Stomach (tissue), 8 donors: ENCODE measurements at regions not wholly inside any gene's neighbourhood (a gene's known extent, or its start where the extent isn't known, plus 50 kb on each side); places are given as distances from the start of the nearest gene placed in this dataset.
"Not testable (repeated sequence)": the region's sequence is repeated elsewhere in the genome, so short reads cannot be mapped to it uniquely, and the experiment has no call there.

Source experiments
- DNase-seq, 2 donors: peaks; one replicate each; pipeline versions ENCODE4 v3.0.0 to v3.0.0-alpha.2; 2013 to 2019
- H3K27ac ChIP-seq, 5 donors: fragments of 200-600 bp in 4 of 5; sonication (generic) in 4 of 5; one replicate each; pipeline ENCODE4 v1.5.1; 2013 to 2019; ENCODE audit warnings: mild to moderate bottlenecking in 1 of 5, moderate library complexity in 1 of 5
- H3K27me3 ChIP-seq, 3 donors: fragments of 200-600 bp; sonication (generic); one replicate each; pipeline ENCODE4 v1.5.1; 2017 to 2019; ENCODE audit warnings: mixed run types in 1 of 3
- H3K36me3 ChIP-seq, 4 donors: fragments of 200-600 bp; sonication (generic); 1 replicate in 3 of 4; 2 replicates in 1 of 4; pipeline ENCODE4 v1.5.1; 2016 to 2019
- H3K4me1 ChIP-seq, 4 donors: fragments of 200-600 bp; sonication (generic); one replicate each; pipeline ENCODE4 v1.5.1; 2016 to 2019
- H3K4me3 ChIP-seq, 4 donors: fragments of 200-600 bp; sonication (generic) in 3 of 4; one replicate each; pipeline ENCODE4 v1.5.1; 2016 to 2019; ENCODE audit warnings: mild to moderate bottlenecking in 1 of 4
- H3K9me3 ChIP-seq, 4 donors: fragments of 200-600 bp; sonication (generic); one replicate each; pipeline ENCODE4 v1.5.1; 2016 to 2019
- EP300 ChIP-seq: sonication (generic); formaldehyde crosslinking; IDR thresholded peaks from one replicate; pipeline ENCODE4 v1.6.1; 2017; ENCODE audit warnings: antibody characterized with exemption
- POLR2A ChIP-seq, 4 donors: fragments of 450-650 bp; IDR thresholded peaks; one replicate each; pipeline ENCODE4 v1.6.1; 2016; ENCODE audit warnings: antibody characterized with exemption in 4 of 4, control low read depth in 2 of 4, mild to moderate bottlenecking in 1 of 4, moderate library complexity in 1 of 4
- POLR2AphosphoS5 ChIP-seq, 3 donors: sonication (generic); formaldehyde crosslinking; IDR thresholded peaks; one replicate each; pipeline ENCODE4 v1.6.1; 2016; ENCODE audit warnings: antibody characterized with exemption in 3 of 3
- WGBS, 5 donors: extraction: QIAGEN DNeasy Blood & Tissue Kit in 3 of 5; methylation state at CpG; one replicate each; pipeline versions ENCODE4 v1.1.5 to v1.1.7; 2013 to 2018; 5-methylcytosine and 5-hydroxymethylcytosine counted together
- intact Hi-C: fragments of 100-400 bp; cut with DNase I; formaldehyde crosslinking; loops from one replicate; pipeline ENCODE4 v1.15.1; 2023; ENCODE audit warnings: low total_unique reads
- TF ChIP-seq, protein P1 (sequence below), 7 experiments: fragments of 450-650 bp in 4 of 7; fragments of 200-600 bp in 3 of 7; sonication (generic) in 3 of 7; IDR thresholded peaks; one replicate each; pipeline ENCODE4 v1.5.1; 2016 to 2019; ENCODE audit warnings: antibody characterized with exemption in 7 of 7, control low read depth in 2 of 7, mild to moderate bottlenecking in 1 of 7
- donor health status: healthy with polysubstance abuse.
- donor health status: Bipolar disorder and iron deficiency.
- donor health status: healthy.

DNA sequence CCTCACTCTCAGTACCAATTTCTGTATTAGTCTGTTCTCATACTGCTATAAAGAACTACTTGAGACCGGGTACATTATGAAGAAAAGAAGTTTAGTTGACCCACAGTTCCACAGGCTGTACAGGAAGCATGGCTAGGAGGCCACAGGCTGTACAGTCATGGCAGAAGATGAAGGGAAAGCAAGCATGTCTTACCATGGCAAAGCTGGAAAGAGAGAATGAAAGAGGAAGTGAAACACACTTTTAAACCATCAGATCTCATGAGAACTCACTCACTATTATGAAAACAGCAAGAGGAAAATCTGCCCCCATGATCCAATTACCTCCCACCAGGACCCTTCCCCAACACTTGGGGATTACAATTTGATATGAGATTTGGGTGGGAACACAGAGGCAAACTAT is 698.8 kb downstream of the CDH9 start:
- Histone ChIP-seq H3K9me3 (peaks cover 0 to 14% (median 0%) of the 10 kb centered on the region in 4 donors), H3K4me1 (no peaks in the 10 kb centered on the region), H3K4me3 (no peak overlapping the region), H3K36me3 (no peaks in the 10 kb centered on the region), H3K27me3 (no peaks in the 10 kb centered on the region), H3K27ac (no peak overlapping the region)
- TF ChIP-seq, protein P1, sequence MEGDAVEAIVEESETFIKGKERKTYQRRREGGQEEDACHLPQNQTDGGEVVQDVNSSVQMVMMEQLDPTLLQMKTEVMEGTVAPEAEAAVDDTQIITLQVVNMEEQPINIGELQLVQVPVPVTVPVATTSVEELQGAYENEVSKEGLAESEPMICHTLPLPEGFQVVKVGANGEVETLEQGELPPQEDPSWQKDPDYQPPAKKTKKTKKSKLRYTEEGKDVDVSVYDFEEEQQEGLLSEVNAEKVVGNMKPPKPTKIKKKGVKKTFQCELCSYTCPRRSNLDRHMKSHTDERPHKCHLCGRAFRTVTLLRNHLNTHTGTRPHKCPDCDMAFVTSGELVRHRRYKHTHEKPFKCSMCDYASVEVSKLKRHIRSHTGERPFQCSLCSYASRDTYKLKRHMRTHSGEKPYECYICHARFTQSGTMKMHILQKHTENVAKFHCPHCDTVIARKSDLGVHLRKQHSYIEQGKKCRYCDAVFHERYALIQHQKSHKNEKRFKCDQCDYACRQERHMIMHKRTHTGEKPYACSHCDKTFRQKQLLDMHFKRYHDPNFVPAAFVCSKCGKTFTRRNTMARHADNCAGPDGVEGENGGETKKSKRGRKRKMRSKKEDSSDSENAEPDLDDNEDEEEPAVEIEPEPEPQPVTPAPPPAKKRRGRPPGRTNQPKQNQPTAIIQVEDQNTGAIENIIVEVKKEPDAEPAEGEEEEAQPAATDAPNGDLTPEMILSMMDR (IDR thresholded peaks at IDR 0.05), result no peak
- TF ChIP-seq EP300 (no peak), POLR2A (IDR thresholded peaks at IDR 0.05) (no peak), POLR2AphosphoS5 (IDR thresholded peaks at IDR 0.05) (no peak)
- DNase-seq, result no peak
- WGBS, 5 donors, result 32 to 70% (median 47%) methylated on average over 1 of the region's 1 CpG
- intact Hi-C loops, result no loop called here

DNA sequence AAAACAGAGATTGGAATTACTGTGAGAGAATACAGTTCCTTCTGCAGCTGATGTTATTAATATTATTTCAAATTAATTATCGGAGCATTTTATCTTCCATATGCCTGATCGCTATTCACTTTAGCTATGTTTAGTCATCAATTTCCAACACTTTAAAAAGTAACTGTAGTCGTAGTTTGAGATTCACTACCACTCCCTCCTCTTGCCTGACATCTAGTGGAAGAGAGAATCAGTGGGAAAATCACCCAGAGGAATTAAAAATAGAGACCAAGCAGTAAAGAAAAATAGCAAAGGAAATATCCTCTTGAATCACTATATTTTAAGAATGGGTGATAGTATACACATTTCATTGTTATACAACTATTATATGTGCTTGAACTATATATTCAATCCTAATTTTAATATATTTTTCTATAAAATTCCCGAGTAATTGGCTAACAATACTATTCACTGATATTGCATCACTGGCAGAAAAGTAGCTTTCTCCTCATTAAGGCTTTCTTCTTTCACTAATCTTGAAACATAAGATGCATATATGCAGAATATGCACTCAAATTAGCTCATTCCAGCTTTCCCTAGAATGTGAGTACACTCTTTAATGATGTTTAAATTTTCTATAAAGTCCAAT is 708.7 kb downstream of the CDH9 start:
- no peak for TF ChIP-seq POLR2A (IDR thresholded peaks at IDR 0.05)
- no peak for TF ChIP-seq EP300
- TF ChIP-seq POLR2AphosphoS5 (IDR thresholded peaks at IDR 0.05), result no peak
- TF ChIP-seq, protein P1 (IDR thresholded peaks at IDR 0.05), result no peak
- 23 to 29% (median 26%) methylated on average over 4 of the region's 4 CpGs for WGBS, 5 donors
- no peaks in the 10 kb centered on the region for H3K4me1 ChIP-seq
- H3K36me3 ChIP-seq, result no peaks in the 10 kb centered on the region
- H3K27ac ChIP-seq, result no peak overlapping the region
- DNase-seq, result peak in 1 of 2 donors; percentile 20
- intact Hi-C loops, result no loop called here
- H3K4me3 ChIP-seq, result no peak overlapping the region
- H3K27me3 ChIP-seq, result no peaks in the 10 kb centered on the region
- peaks cover 0 to 16% (median 5%) of the 10 kb centered on the region in 4 donors for H3K9me3 ChIP-seq

DNA sequence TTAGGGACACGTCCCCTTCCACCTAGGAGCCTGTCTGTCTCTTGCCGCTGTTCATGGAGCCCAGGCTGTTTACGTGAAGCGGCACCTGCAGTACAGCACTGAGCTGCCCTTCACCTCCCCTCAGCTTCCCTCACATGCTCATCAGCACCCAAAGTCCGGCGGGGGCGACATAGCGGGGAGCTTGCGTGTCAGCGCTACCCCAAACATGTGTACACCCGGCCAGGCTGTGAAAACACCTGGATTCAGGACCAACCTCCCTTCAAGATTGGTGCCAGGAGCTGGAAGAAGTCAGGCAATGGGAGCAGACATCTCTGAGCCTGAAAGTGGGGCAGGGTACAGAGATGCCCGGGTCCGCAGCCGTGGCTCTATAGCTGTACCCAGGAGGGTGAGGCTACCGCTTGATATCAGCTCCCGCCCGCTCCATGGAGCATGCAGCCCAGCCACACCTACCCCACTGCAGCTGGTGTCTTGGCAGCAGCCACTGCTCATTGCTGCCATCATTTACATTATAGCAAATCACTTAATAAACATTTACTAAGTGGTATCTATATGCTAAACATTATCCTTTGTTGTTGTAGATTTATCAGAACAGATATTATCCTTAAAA is 712.1 kb downstream of the CDH9 start:
- intact Hi-C loops, result no loop called here
- Histone ChIP-seq H3K36me3 (no peaks in the 10 kb centered on the region), H3K27ac (no peak overlapping the region), H3K9me3 (peaks cover 0 to 26% (median 8%) of the 10 kb centered on the region in 4 donors), H3K27me3 (no peaks in the 10 kb centered on the region), H3K4me3 (no peak overlapping the region), H3K4me1 (no peaks in the 10 kb centered on the region)
- DNase-seq, result no peak
- TF ChIP-seq, protein P1 (IDR thresholded peaks at IDR 0.05), result no peak
- no peak for TF ChIP-seq POLR2A (IDR thresholded peaks at IDR 0.05)
- TF ChIP-seq EP300, result no peak
- TF ChIP-seq POLR2AphosphoS5 (IDR thresholded peaks at IDR 0.05), result no peak
- WGBS, 5 donors, result 89 to 93% (median 91%) methylated on average over 17 of the region's 17 CpGs

DNA sequence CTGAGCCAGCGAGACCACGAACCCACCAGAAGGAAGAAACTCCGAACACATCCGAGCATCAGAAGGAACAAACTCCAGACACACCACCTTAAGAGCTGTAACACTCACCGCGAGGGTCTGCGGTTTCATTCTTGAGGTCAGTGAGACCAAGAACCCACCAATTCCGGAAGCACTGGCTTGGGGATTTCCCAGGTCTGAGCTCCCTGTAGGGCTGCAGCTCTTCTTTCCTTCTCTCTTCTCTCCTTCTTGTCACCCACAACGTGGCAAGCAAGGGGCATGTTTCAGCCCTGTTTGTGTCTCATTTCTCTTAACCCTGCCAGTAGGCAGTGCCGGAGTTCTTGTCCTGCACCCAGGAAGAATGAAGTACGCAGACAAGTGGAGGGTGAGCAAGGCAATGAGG is 713.0 kb downstream of the CDH9 start:
- H3K27ac ChIP-seq, H3K4me1 ChIP-seq, H3K4me3 ChIP-seq, H3K36me3 ChIP-seq, DNase-seq, intact Hi-C loops, H3K27me3 ChIP-seq: not testable (repeated sequence)
- H3K9me3 ChIP-seq, result peaks cover 0 to 26% (median 8%) of the 10 kb centered on the region in 4 donors
- WGBS, 5 donors, result 87 to 91% (median 87%) methylated on average over 11 of the region's 11 CpGs

DNA sequence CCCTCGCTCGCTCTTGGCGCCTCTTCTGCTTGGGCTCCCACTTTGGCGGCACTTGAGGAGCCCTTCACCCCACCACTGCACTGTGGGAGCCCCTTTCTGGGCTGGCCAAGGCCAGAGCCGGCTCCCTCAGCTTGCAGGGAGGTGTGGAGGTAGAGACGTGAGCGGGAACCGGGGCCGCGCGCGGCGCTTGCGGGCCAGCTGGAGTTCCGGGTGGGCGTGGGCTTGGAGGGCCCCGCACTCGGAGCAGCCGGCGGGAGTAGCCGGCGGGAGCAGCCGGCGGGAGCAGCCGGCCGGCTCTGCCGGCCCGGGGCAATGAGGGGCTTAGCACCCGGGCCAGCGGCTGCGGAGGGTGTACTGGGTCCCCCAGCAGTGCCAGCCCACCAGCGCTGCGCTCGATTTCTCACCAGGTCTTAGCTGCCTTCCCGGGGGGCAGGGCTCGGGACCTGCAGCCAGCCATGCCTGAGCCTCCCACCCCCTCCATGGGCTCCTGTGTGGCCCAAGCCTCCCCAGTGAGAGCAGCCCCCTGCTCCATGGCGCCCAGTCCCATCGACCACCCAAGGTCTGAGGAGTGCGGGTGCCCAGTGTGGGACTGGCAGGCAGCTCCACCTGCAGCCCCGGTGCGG is 714.0 kb downstream of the CDH9 start:
- H3K27me3 ChIP-seq, H3K4me1 ChIP-seq, DNase-seq, intact Hi-C loops, H3K36me3 ChIP-seq, H3K27ac ChIP-seq, H3K4me3 ChIP-seq: not testable (repeated sequence)
- 82 to 98% (median 97%) methylated on average over 4 to 41 of the region's 41 CpGs for WGBS, 5 donors
- H3K9me3 ChIP-seq, result peaks cover 0 to 26% (median 10%) of the 10 kb centered on the region in 4 donors
